ENCODE measurements at regions not wholly inside any gene's neighbourhood (a gene's known extent, or its start where the extent isn't known, plus 50 kb on each side); places are given as distances from the start of the nearest gene placed in this dataset.

DNA sequence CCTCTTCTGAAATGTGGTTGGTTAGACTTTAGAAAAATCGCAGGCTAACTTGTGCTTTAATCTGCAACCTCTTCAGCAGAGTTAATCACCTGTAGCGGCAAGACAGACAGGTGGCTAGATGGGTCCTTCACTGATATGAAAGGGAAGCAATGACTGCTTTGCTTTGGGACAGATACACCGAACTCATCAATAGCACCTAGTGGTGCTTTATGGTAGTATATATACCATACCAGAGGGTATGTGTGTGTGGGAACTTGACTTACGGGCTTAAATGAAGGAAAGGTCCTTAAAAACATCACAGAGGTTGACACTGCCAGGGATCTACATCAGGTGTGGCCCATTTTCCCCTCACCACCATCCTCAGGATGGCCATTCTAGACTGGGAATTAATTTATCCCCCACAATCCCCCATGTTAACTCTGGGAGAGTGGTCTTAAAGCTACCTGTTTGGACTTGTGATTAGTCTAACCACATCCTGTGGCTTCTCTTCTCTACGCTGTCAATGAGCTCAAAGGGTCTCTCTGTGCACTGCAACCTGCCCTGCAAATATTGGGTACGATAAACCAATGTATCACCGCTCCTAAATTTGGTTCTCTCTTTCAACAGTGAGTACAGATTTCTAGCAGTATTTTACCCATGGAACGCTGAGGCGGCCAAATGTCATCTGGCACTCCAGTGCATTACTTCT is 162.7 kb downstream of the SIPA1L2 start:
- H3K9me3 ChIP-seq (replicated peaks; ENCODE audit: insufficient read depth, low read length) = no peaks in the 10 kb centered on the region
- H3K36me3 ChIP-seq (replicated peaks; ENCODE audit: insufficient read depth, low read length) = no peaks in the 10 kb centered on the region
- H3K27ac ChIP-seq (ENCODE audit: low read length) = no peak overlapping the region
- no peaks in the 10 kb centered on the region for H3K27me3 ChIP-seq (replicated peaks; ENCODE audit: insufficient read depth, low read length)
- H4K20me1 ChIP-seq (ENCODE audit: insufficient read depth, low read length) = no peaks in the 10 kb centered on the region
- no peak overlapping the region for H3K9ac ChIP-seq (ENCODE audit: low read length)
- no peaks in the 10 kb centered on the region for H3K9me2 ChIP-seq (replicated peaks; ENCODE audit: insufficient read depth, low read length)
- no peaks in the 10 kb centered on the region for H3K79me2 ChIP-seq (ENCODE audit: low read length)
- H2AFZ ChIP-seq (ENCODE audit: low read length) = no peak overlapping the region
- H3F3A ChIP-seq (ENCODE audit: insufficient read depth, low read length) = no peaks in the 10 kb centered on the region
- no peak overlapping the region for H3K4me3 ChIP-seq (ENCODE audit: low read length)
- TF ChIP-seq EZH2phosphoT487 (IDR thresholded peaks at IDR 0.05; ENCODE audit: low read length) (no peak), EZH2 (optimal IDR thresholded peaks at IDR 0.05; ENCODE audit: low read depth, low read length) (no peak)
- TF ChIP-seq, protein P1, sequence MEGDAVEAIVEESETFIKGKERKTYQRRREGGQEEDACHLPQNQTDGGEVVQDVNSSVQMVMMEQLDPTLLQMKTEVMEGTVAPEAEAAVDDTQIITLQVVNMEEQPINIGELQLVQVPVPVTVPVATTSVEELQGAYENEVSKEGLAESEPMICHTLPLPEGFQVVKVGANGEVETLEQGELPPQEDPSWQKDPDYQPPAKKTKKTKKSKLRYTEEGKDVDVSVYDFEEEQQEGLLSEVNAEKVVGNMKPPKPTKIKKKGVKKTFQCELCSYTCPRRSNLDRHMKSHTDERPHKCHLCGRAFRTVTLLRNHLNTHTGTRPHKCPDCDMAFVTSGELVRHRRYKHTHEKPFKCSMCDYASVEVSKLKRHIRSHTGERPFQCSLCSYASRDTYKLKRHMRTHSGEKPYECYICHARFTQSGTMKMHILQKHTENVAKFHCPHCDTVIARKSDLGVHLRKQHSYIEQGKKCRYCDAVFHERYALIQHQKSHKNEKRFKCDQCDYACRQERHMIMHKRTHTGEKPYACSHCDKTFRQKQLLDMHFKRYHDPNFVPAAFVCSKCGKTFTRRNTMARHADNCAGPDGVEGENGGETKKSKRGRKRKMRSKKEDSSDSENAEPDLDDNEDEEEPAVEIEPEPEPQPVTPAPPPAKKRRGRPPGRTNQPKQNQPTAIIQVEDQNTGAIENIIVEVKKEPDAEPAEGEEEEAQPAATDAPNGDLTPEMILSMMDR (IDR thresholded peaks at IDR 0.05; ENCODE audit: low read length) = no peak
- no peaks in the 10 kb centered on the region for H3K4me1 ChIP-seq (ENCODE audit: low read length)
- no peak overlapping the region for H3K4me2 ChIP-seq (ENCODE audit: low read depth, low read length)
- DNase-seq = no peak

GRCh38 chr1:232464325-232464724 is 165.6 kb downstream of the SIPA1L2 start:
- no peak for DNase-seq
- Histone ChIP-seq H3K4me3 (ENCODE audit: low read length) (no peak overlapping the region), H4K20me1 (ENCODE audit: insufficient read depth, low read length) (no peaks in the 10 kb centered on the region), H3K27me3 (replicated peaks; ENCODE audit: insufficient read depth, low read length) (no peaks in the 10 kb centered on the region), H3K36me3 (replicated peaks; ENCODE audit: insufficient read depth, low read length) (no peaks in the 10 kb centered on the region), H2AFZ (ENCODE audit: low read length) (no peak overlapping the region), H3K9me2 (replicated peaks; ENCODE audit: insufficient read depth, low read length) (no peaks in the 10 kb centered on the region), H3K4me1 (ENCODE audit: low read length) (no peaks in the 10 kb centered on the region), H3K4me2 (ENCODE audit: low read depth, low read length) (no peak overlapping the region), H3K9ac (ENCODE audit: low read length) (no peak overlapping the region), H3K79me2 (ENCODE audit: low read length) (no peaks in the 10 kb centered on the region), H3F3A (ENCODE audit: insufficient read depth, low read length) (no peaks in the 10 kb centered on the region), H3K27ac (ENCODE audit: low read length) (no peak overlapping the region), H3K9me3 (replicated peaks; ENCODE audit: insufficient read depth, low read length) (no peaks in the 10 kb centered on the region)
- TF ChIP-seq, protein P1 (IDR thresholded peaks at IDR 0.05; ENCODE audit: low read length) = no peak
- no peak for TF ChIP-seq EZH2 (optimal IDR thresholded peaks at IDR 0.05; ENCODE audit: low read depth, low read length)
- TF ChIP-seq EZH2phosphoT487 (IDR thresholded peaks at IDR 0.05; ENCODE audit: low read length) = no peak

DNA sequence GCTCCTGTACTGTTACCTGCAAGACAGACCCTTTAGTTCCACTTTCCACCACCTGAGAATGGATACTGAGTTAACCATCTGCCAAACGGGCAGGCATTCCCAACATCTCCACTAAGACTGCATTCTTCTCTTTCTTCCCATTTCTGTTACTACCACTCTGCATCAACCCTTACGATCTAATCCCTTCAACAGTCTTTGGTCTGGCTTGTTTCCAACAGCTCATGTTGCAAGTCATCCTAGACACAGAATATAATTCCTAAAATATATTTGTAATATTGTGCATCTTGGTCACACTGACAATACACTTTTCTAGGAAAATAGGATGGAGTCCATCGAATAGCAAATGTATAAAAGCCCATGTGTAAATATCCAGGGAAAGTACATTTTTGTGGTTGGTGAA is 166.7 kb downstream of the SIPA1L2 start:
- H3K4me2 ChIP-seq (ENCODE audit: low read depth, low read length) = no peak overlapping the region
- no peak overlapping the region for H3K9ac ChIP-seq (ENCODE audit: low read length)
- H3K9me3 ChIP-seq (replicated peaks; ENCODE audit: insufficient read depth, low read length) = no peaks in the 10 kb centered on the region
- TF ChIP-seq, protein P1 (IDR thresholded peaks at IDR 0.05; ENCODE audit: low read length) = no peak
- TF ChIP-seq EZH2 (optimal IDR thresholded peaks at IDR 0.05; ENCODE audit: low read depth, low read length) (no peak), EZH2phosphoT487 (IDR thresholded peaks at IDR 0.05; ENCODE audit: low read length) (no peak)
- no peaks in the 10 kb centered on the region for H3K9me2 ChIP-seq (replicated peaks; ENCODE audit: insufficient read depth, low read length)
- peaks cover 1% of the 10 kb centered on the region for H3K4me1 ChIP-seq (ENCODE audit: low read length)
- no peak overlapping the region for H3K4me3 ChIP-seq (ENCODE audit: low read length)
- no peaks in the 10 kb centered on the region for H3F3A ChIP-seq (ENCODE audit: insufficient read depth, low read length)
- no peaks in the 10 kb centered on the region for H3K27me3 ChIP-seq (replicated peaks; ENCODE audit: insufficient read depth, low read length)
- no peak overlapping the region for H2AFZ ChIP-seq (ENCODE audit: low read length)
- H3K36me3 ChIP-seq (replicated peaks; ENCODE audit: insufficient read depth, low read length) = no peaks in the 10 kb centered on the region
- H3K79me2 ChIP-seq (ENCODE audit: low read length) = no peaks in the 10 kb centered on the region
- no peak overlapping the region for H3K27ac ChIP-seq (ENCODE audit: low read length)
- no peak for DNase-seq
- no peaks in the 10 kb centered on the region for H4K20me1 ChIP-seq (ENCODE audit: insufficient read depth, low read length)
